Panc1 (cell line): ENCODE measurements at regions not wholly inside any gene's neighbourhood (a gene's known extent, or its start where the extent isn't known, plus 50 kb on each side); places are given as distances from the start of the nearest gene placed in this dataset.

ENCODE experiments used
- CTCF ChIP-seq: fragments of 450-650 bp; IDR thresholded peaks from 2 replicates; pipeline ENCODE4 v1.5.1; 2017; ENCODE audit warnings: mild to moderate bottlenecking
- POLR2AphosphoS5 ChIP-seq: IDR thresholded peaks from 2 replicates; pipeline ENCODE4 v1.6.1; 2012; ENCODE audit warnings: mild to moderate bottlenecking, low read depth, low read length, moderate library complexity
- REST ChIP-seq, 2 experiments: IDR thresholded peaks; 2 replicates each; pipeline ENCODE4 v1.6.1; 2011 to 2012; ENCODE audit warnings: low read depth in 2 of 2, control low read depth in 1 of 2, low read length in 1 of 2, mild to moderate bottlenecking in 1 of 2, moderate library complexity in 1 of 2; ENCODE audit not compliant: insufficient read depth in 1 of 2

- TF ChIP-seq CTCF, result no peak
- no peak for TF ChIP-seq POLR2AphosphoS5
- TF ChIP-seq REST (IDR thresholded peaks at IDR 0.05; ENCODE audit: insufficient read depth in 1 of 2, low read depth in 2 of 2, low read length in 1 of 2), result no peak
Measured at GRCh38 chr4:163233321-163233720, 66.6 kb upstream of the NAF1 start.
